NCI-H2196 treated with DMSO at 0.1 percent for 48 hours (cell line): ENCODE measurements at regions not wholly inside any gene's neighbourhood (a gene's known extent, or its start where the extent isn't known, plus 50 kb on each side); places are given as distances from the start of the nearest gene placed in this dataset.
A peak's percentile ranks its signal among the peaks of the same experiment; 100 is the strongest.
"Not testable (repeated sequence)": the region's sequence is repeated elsewhere in the genome, so short reads cannot be mapped to it uniquely, and the experiment has no call there.

Experiments used
- DNase-seq: peaks from one replicate; lab custom pipeline; 2025; ENCODE audit not compliant: unreplicated experiment; lab: John Stamatoyannopoulos, UW

- no peak for DNase-seq
Observed at GRCh38 chr6:137401088-137401487, 93.1 kb downstream of the OLIG3 start.

GRCh38 chr6:137399881-137400443 lies 94.2 kb downstream of the OLIG3 start:
- no peak for DNase-seq

- no peak for DNase-seq
Observed at GRCh38 chr6:137395316-137395715, 98.9 kb downstream of the OLIG3 start.

GRCh38 chr6:137391061-137391814 lies 103.0 kb downstream of the OLIG3 start:
- DNase-seq, result no peak

GRCh38 chr6:137390334-137390733 lies 103.9 kb downstream of the OLIG3 start:
- DNase-seq, result no peak

- DNase-seq, result no peak
Observed at GRCh38 chr6:137389150-137389704, 105.0 kb downstream of the OLIG3 start.

- no peak for DNase-seq
Observed at GRCh38 chr6:137387096-137387764, 107.0 kb downstream of the OLIG3 start.

GRCh38 chr6:137383287-137383686 lies 110.9 kb downstream of the OLIG3 start:
- DNase-seq, result not testable (repeated sequence)

GRCh38 chr6:137378090-137378369 lies 116.2 kb downstream of the OLIG3 start:
- no peak for DNase-seq

GRCh38 chr6:137373296-137373695 lies 120.9 kb downstream of the OLIG3 start:
- DNase-seq, result no peak

GRCh38 chr6:137372532-137372931 lies 121.7 kb downstream of the OLIG3 start:
- DNase-seq, result no peak

GRCh38 chr6:137371634-137372016 lies 122.6 kb downstream of the OLIG3 start:
- no peak for DNase-seq

- DNase-seq, result peak; percentile 16
Observed at GRCh38 chr6:137370871-137371633, 123.1 kb downstream of the OLIG3 start.

- DNase-seq, result no peak
Observed at GRCh38 chr6:137369136-137369535, 125.1 kb downstream of the OLIG3 start.

GRCh38 chr6:137365707-137366437 lies 128.3 kb downstream of the OLIG3 start:
- DNase-seq, result no peak

- DNase-seq, result no peak
Observed at GRCh38 chr6:137363805-137364138, 130.4 kb downstream of the OLIG3 start.

GRCh38 chr6:137362878-137363804 lies 131.1 kb downstream of the OLIG3 start:
- DNase-seq, result no peak

GRCh38 chr6:137361701-137362100 lies 132.5 kb downstream of the OLIG3 start:
- DNase-seq, result no peak

- DNase-seq, result peak; percentile 11
Observed at GRCh38 chr6:137358273-137358672, 135.9 kb downstream of the OLIG3 start.

- DNase-seq, result no peak
Observed at GRCh38 chr6:137357948-137358266, 136.3 kb downstream of the OLIG3 start.
